ENCODE measurements at regions not wholly inside any gene's neighbourhood (a gene's known extent, or its start where the extent isn't known, plus 50 kb on each side); places are given as distances from the start of the nearest gene placed in this dataset.

DNA sequence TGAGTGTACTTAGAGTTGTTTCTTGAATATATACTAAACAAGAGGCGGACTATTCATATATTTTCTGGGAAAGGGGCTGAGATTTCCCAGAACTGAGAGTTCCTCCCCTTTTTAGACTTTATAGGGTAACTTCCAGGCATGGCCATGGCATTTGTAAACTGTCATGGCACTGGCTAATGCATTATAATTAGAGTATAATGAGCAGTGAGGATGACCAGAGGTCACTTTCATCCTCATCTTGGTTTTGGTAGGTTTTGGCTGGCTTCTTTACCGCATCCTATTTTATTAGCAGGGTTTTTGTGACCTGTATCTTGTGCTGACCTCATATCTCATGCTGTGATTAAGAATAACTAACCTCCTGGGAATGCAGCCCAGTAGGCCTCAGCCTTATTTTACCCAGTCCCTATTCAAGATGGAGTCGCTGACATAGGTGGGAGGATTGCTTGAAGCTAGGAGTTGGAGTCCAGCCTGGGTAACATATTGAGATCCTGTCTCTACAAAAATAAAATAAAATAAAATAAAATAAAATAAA lies 91.4 kb downstream of the MOBP start:
- ATAC-seq (no peak), DNase-seq (no peak)
- TF ChIP-seq, protein P1, sequence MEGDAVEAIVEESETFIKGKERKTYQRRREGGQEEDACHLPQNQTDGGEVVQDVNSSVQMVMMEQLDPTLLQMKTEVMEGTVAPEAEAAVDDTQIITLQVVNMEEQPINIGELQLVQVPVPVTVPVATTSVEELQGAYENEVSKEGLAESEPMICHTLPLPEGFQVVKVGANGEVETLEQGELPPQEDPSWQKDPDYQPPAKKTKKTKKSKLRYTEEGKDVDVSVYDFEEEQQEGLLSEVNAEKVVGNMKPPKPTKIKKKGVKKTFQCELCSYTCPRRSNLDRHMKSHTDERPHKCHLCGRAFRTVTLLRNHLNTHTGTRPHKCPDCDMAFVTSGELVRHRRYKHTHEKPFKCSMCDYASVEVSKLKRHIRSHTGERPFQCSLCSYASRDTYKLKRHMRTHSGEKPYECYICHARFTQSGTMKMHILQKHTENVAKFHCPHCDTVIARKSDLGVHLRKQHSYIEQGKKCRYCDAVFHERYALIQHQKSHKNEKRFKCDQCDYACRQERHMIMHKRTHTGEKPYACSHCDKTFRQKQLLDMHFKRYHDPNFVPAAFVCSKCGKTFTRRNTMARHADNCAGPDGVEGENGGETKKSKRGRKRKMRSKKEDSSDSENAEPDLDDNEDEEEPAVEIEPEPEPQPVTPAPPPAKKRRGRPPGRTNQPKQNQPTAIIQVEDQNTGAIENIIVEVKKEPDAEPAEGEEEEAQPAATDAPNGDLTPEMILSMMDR (IDR thresholded peaks at IDR 0.05): no peak
- Histone ChIP-seq H3K4me1 (no peaks in the 10 kb centered on the region), H3K36me3 (no peaks in the 10 kb centered on the region), H3K9me3 (peaks cover 0 to 20% (median 0%) of the 10 kb centered on the region in 11 donors), H3K4me3 (no peak overlapping the region), H3K27me3 (no peaks in the 10 kb centered on the region), H3K27ac (no peak overlapping the region)
- intact Hi-C loops (cut with DNase I): no loop called here
- 89 to 93% methylated on average over 3 of the region's 3 CpGs for WGBS, 2 donors

DNA sequence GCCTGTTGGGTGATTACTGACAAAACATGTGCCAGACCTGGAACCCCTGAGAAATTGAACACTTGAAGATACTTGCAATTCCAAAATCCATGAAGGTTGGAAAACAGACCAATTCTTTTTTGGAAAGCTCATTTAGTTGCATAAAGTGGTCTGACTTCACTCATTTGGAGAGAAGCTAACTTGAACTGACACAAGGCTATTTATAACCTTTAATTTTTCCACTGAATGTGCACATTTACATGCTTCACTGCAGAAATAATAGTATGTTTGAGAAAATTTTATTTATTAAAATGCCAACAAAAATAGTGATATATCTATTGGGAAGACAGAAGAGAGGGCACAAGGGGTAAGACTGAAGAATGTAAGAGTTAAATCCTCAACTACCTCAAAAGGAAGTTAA lies 92.1 kb downstream of the MOBP start:
- Histone ChIP-seq H3K36me3 (no peaks in the 10 kb centered on the region), H3K27ac (no peak overlapping the region), H3K9me3 (peaks cover 0 to 16% (median 0%) of the 10 kb centered on the region in 11 donors), H3K4me1 (no peaks in the 10 kb centered on the region), H3K4me3 (no peak overlapping the region), H3K27me3 (no peaks in the 10 kb centered on the region)
- no peak for DNase-seq
- TF ChIP-seq, protein P1 (IDR thresholded peaks at IDR 0.05): no peak
- no peak for ATAC-seq
- intact Hi-C loops (cut with DNase I): no loop called here

DNA sequence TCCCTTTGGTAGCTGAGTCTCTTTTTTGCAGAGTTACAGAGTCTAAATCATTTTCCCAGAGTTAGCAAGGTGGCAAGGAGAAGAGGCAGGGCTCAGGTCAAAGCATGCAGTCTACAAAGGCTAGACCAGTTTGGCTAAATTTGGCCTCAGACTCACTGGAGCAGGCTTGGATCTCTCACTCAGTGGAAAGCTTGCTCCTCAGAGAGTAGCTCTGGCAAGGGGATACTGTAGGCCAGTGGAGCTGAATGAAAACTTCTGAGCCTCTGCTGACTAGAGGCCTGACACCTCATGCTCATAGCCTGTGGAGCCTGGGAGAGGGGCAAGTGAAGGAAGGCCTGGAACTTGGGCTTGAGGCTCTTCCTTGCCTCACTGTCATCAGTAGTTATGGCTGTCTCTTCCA lies 101.0 kb downstream of the MOBP start:
- Histone ChIP-seq H3K36me3 (no peaks in the 10 kb centered on the region), H3K27ac (no peak overlapping the region), H3K27me3 (no peaks in the 10 kb centered on the region), H3K4me1 (peaks cover 0 to 17% (median 5%) of the 10 kb centered on the region in 9 donors), H3K9me3 (no peaks in the 10 kb centered on the region), H3K4me3 (no peak overlapping the region)
- TF ChIP-seq, protein P1 (IDR thresholded peaks at IDR 0.05): no peak
- ATAC-seq (peak in 2 of 8 donors; percentile 38 to 63), DNase-seq (no peak)
- intact Hi-C loops (cut with DNase I): no loop called here

DNA sequence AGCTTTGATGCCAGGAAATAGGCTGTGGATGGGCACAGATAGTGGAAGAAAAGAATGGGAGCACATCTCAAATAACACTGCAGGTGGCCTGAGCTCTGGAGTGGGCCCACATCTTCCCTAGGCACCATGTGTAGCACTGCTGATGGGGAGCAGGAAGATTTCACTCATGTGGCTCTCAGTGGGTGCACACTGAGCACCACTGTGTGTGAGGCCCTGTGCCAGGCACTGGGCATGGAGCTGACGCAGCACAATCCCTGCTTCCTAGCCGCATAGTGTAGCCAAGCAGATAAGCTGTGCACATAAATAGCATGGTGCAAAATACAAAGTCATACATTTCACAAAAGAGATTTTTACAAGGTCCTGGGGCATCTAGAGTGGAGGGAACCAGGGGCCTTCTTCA lies 101.6 kb downstream of the MOBP start:
- DNase-seq: peak; percentile 16 to 36

More for the DNA sequence above, 101.6 kb downstream of the MOBP start:
- Histone ChIP-seq H3K36me3 (no peaks in the 10 kb centered on the region), H3K27ac (no peak overlapping the region), H3K4me3 (no peak overlapping the region), H3K27me3 (no peaks in the 10 kb centered on the region), H3K9me3 (no peaks in the 10 kb centered on the region), H3K4me1 (peaks cover 0 to 17% (median 5%) of the 10 kb centered on the region in 9 donors)
- intact Hi-C loops (cut with DNase I): no loop called here
- TF ChIP-seq, protein P1 (IDR thresholded peaks at IDR 0.05): no peak
- 65 to 69% methylated on average over 2 of the region's 2 CpGs for WGBS, 2 donors
- ATAC-seq: peak; percentile 71 to 96 (median 94)

Measured in heart right ventricle (tissue), 16 donors.